HL-60 (cell line): ENCODE measurements at regions not wholly inside any gene's neighbourhood (a gene's known extent, or its start where the extent isn't known, plus 50 kb on each side); places are given as distances from the start of the nearest gene placed in this dataset.

Experiments
- DNase-seq, 2 experiments: peaks; one replicate each; pipeline ENCODE4 v3.0.0-alpha.2; 2010 to 2020; ENCODE audit warnings: low read depth in 1 of 2, low spot score in 1 of 2
- H3K27ac ChIP-seq: fragments of 250-450 bp; sonication (Bioruptor Pico); replicated peaks from 2 replicates; pipeline ENCODE4 v1.5.1; 2020; ENCODE audit warnings: mild to moderate bottlenecking, moderate library complexity
- H3K27me3 ChIP-seq: fragments of 250-450 bp; sonication (Bioruptor Pico); 2 replicates; pipeline ENCODE4 v1.5.1; 2021; ENCODE audit warnings: mild to moderate bottlenecking, moderate library complexity; ENCODE audit not compliant: insufficient read depth, poor library complexity, severe bottlenecking
- H3K4me3 ChIP-seq: replicated peaks from 2 replicates; pipeline ENCODE4 v1.5.1; 2011; ENCODE audit warnings: mild to moderate bottlenecking, control low read depth, low read length; ENCODE audit not compliant: insufficient read depth
- GABPA ChIP-seq: IDR thresholded peaks from 2 replicates; pipeline ENCODE4 v1.6.1; 2012; ENCODE audit warnings: low read depth
- POLR2AphosphoS5 ChIP-seq: IDR thresholded peaks from 2 replicates; pipeline ENCODE4 v1.6.1; 2012; ENCODE audit warnings: low read depth
- REST ChIP-seq: IDR thresholded peaks from 2 replicates; pipeline ENCODE4 v1.6.1; 2012; ENCODE audit warnings: low read depth; ENCODE audit not compliant: insufficient replicate concordance
- SPI1 ChIP-seq: IDR thresholded peaks from 2 replicates; pipeline ENCODE4 v1.6.1; 2012; ENCODE audit warnings: low read depth, mild to moderate bottlenecking, borderline replicate concordance
- TF ChIP-seq, protein P1 (sequence below): IDR thresholded peaks from one replicate; pipeline ENCODE4 v1.5.1; 2011; ENCODE audit warnings: low read length, control low read depth, inconsistent platforms; ENCODE audit not compliant: insufficient read depth

DNA sequence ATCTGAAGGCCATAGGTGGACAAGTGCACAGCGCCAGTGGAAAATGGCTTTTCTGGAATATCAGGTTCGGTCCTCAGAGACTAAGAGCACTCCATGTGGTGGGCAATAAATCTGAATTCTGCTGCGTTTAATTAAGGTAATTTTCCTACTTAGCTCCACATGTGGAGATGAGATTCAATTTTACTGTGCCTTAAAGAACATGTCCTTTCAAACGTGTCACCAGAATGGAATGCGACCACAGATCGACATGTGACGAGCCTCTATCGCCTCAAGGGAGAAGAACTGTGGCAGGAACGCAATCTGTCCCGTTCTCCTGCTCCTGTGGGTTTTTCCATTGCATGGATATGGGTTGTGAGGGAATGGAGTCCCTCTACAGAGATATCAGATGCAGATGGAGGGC is 205.3 kb upstream of the ZNF32 start:
- no peak for DNase-seq
- Histone ChIP-seq H3K27me3 (no peaks in the 10 kb centered on the region), H3K4me3 (no peak overlapping the region), H3K27ac (no peak overlapping the region)
- no peak for TF ChIP-seq GABPA
- TF ChIP-seq REST, result no peak
- TF ChIP-seq SPI1, result no peak
- no peak for TF ChIP-seq POLR2AphosphoS5
- TF ChIP-seq, protein P1, sequence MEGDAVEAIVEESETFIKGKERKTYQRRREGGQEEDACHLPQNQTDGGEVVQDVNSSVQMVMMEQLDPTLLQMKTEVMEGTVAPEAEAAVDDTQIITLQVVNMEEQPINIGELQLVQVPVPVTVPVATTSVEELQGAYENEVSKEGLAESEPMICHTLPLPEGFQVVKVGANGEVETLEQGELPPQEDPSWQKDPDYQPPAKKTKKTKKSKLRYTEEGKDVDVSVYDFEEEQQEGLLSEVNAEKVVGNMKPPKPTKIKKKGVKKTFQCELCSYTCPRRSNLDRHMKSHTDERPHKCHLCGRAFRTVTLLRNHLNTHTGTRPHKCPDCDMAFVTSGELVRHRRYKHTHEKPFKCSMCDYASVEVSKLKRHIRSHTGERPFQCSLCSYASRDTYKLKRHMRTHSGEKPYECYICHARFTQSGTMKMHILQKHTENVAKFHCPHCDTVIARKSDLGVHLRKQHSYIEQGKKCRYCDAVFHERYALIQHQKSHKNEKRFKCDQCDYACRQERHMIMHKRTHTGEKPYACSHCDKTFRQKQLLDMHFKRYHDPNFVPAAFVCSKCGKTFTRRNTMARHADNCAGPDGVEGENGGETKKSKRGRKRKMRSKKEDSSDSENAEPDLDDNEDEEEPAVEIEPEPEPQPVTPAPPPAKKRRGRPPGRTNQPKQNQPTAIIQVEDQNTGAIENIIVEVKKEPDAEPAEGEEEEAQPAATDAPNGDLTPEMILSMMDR, result no peak

- H3K27ac ChIP-seq, result no peak overlapping the region
- H3K4me3 ChIP-seq, result no peak overlapping the region
- DNase-seq, result no peak
- H3K27me3 ChIP-seq, result no peaks in the 10 kb centered on the region
- TF ChIP-seq SPI1, result no peak
- TF ChIP-seq POLR2AphosphoS5, result no peak
- TF ChIP-seq REST, result no peak
- TF ChIP-seq GABPA, result no peak
- TF ChIP-seq, protein P1, result no peak
Measured at GRCh38 chr10:43853369-43853768, 204.7 kb upstream of the ZNF32 start.

DNA sequence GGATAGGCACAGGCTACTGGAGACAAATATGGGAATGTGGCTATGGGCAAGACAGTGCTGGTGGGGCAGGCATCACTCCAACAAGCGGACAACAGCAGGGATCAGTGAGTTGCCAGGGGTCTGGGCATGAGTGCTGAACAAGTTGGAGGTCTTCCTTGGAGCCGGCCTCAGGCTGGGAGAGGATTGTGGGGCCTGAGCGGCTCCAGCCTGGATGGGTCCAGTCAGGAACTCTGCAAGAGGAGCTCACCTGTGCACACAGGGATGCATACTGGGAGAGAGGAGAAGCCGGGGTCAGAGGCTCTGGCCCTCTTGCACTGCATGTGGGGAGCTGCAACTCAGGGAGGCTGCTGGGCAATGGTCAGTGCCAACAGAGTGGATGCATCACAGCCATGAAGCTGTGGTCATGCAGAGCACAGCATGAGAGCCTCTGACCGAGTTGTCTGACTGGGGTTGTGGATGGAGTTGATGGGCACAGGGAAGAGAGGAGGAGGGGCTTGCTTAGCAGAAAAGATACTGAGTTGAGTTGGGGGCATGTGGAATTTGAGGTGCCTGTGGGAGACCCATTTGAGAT is 204.0 kb upstream of the ZNF32 start:
- DNase-seq, result no peak
- Histone ChIP-seq H3K27ac (no peak overlapping the region), H3K4me3 (no peak overlapping the region), H3K27me3 (no peaks in the 10 kb centered on the region)
- TF ChIP-seq GABPA (no peak), POLR2AphosphoS5 (no peak), SPI1 (no peak)

- Histone ChIP-seq H3K4me3 (no peak overlapping the region), H3K27me3 (no peaks in the 10 kb centered on the region), H3K27ac (no peak overlapping the region)
- DNase-seq, result peak in 1 of 2 experiments; percentile 34
- no peak for TF ChIP-seq GABPA
- TF ChIP-seq SPI1, result peak; percentile 33; the same call in 1 of the 2 replicates
- TF ChIP-seq POLR2AphosphoS5, result no peak
Measured at GRCh38 chr10:43852149-43852548, 203.5 kb upstream of the ZNF32 start.

DNA sequence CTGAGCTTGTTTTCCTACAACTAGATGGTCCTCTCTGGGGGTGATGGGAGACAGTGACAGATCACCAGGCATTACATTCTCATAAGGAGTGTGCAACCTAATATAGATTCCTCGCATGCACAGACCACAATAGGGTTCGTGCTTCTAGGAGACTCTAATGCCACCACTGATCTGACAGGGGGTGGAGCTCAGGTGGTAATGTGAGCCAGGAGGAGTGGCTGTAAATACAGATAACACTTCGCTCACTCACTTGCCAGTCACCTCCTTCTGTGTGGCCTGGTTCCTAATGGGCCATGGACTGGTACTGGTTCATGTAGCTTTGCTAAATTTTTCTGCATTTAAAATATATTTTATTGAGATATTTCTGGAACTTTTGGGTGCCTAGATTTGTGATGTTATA is 202.3 kb upstream of the ZNF32 start:
- no peak overlapping the region for H3K27ac ChIP-seq
- no peak overlapping the region for H3K4me3 ChIP-seq
- no peak for TF ChIP-seq REST
- no peak for TF ChIP-seq GABPA
- TF ChIP-seq SPI1, result no peak
- no peak for DNase-seq
- H3K27me3 ChIP-seq, result no peaks in the 10 kb centered on the region
